Panc1 (cell line): ENCODE measurements at regions not wholly inside any gene's neighbourhood (a gene's known extent, or its start where the extent isn't known, plus 50 kb on each side); places are given as distances from the start of the nearest gene placed in this dataset.

Experiments
- ATAC-seq: fragments of 200-7000 bp; cut with Tn5 transposase; 2 replicates; pipeline ENCODE4 v1.9.1; 2020; ENCODE audit warnings: mild to moderate bottlenecking, moderate library complexity
- BruUV-seq: library from RNA; stranded (reverse); fragments of 400-500 nt; replicated peaks from 2 replicates; lab custom pipeline; 2021; lab: Mats Ljungman, UMichigan
- CTCF ChIA-PET: fragments of 300-600 bp; sonication (Branson Sonifier 250); formaldehyde crosslinking; loops from one replicate; lab custom pipeline; 2022; ENCODE audit warnings: antibody characterized with exemption; lab: Charles Lee
- POLR2A ChIA-PET: fragments of 300-600 bp; sonication (Branson Sonifier 250); formaldehyde crosslinking; loops from one replicate; lab custom pipeline; 2022; ENCODE audit warnings: antibody characterized with exemption; lab: Charles Lee
- DNase-seq: peaks from one replicate; pipeline ENCODE4 v3.0.0-alpha.2; 2010; ENCODE audit warnings: low read depth, low spot score
- H3K27ac ChIP-seq: 2 replicates; pipeline ENCODE4 v1.5.1; 2011; ENCODE audit warnings: mild to moderate bottlenecking, low read length, inconsistent platforms
- H3K27me3 ChIP-seq: fragments of 200-500 bp; sonication (Bioruptor generic); 2 replicates; pipeline ENCODE4 v1.6.0; 2014; ENCODE audit warnings: low read length, inconsistent platforms; ENCODE audit not compliant: control insufficient read depth, insufficient read depth
- H3K36me3 ChIP-seq: fragments of 200-500 bp; sonication (Bioruptor generic); 2 replicates; pipeline ENCODE4 v1.5.1; 2014; ENCODE audit warnings: inconsistent platforms, mild to moderate bottlenecking, low read length, moderate library complexity; ENCODE audit not compliant: control insufficient read depth, insufficient read depth
- H3K4me1 ChIP-seq: 2 replicates; pipeline ENCODE4 v1.5.1; 2011; ENCODE audit warnings: inconsistent platforms, mild to moderate bottlenecking, low read length, moderate library complexity; ENCODE audit not compliant: control insufficient read depth, insufficient read depth
- H3K4me3 ChIP-seq, 2 experiments: 2 replicates each; pipeline ENCODE4 v1.5.1; 2011 to 2012; ENCODE audit warnings: low read depth in 2 of 2, low read length in 2 of 2, mild to moderate bottlenecking in 2 of 2, inconsistent platforms in 1 of 2, moderate library complexity in 1 of 2
- H3K9me3 ChIP-seq: fragments of 200-500 bp; sonication (Bioruptor generic); 2 replicates; pipeline ENCODE4 v1.5.1; 2014; ENCODE audit warnings: low read depth, mild to moderate bottlenecking, inconsistent platforms, low read length, moderate library complexity; ENCODE audit not compliant: control insufficient read depth, insufficient read depth
- POLR2AphosphoS5 ChIP-seq: IDR thresholded peaks from 2 replicates; pipeline ENCODE4 v1.6.1; 2012; ENCODE audit warnings: mild to moderate bottlenecking, low read depth, low read length, moderate library complexity
- SIN3A ChIP-seq: IDR thresholded peaks from 2 replicates; pipeline ENCODE4 v1.6.1; 2012; ENCODE audit warnings: low read depth, mild to moderate bottlenecking, low read length, moderate library complexity, borderline replicate concordance; ENCODE audit not compliant: insufficient read depth
- TCF7L2 ChIP-seq: IDR thresholded peaks from 2 replicates; pipeline ENCODE4 v1.6.1; 2011; ENCODE audit warnings: mild to moderate bottlenecking, low read depth, low read length, inconsistent platforms
- in situ Hi-C: cut with HindIII; loops from 2 replicates; pipeline ENCODE4 v1.10.0; 2016; ENCODE audit warnings: low sequenced_read_pairs, low pct_unique_long_range_greater_than_20kb
- intact Hi-C: fragments of 100-400 bp; cut with micrococcal nuclease; formaldehyde crosslinking; loops from one replicate; pipeline ENCODE4 v1.10.0; 2022; ENCODE audit not compliant: unreplicated experiment
- TF ChIP-seq, protein P1 (sequence below): fragments of 450-650 bp; IDR thresholded peaks from 2 replicates; pipeline ENCODE4 v1.5.1; 2017; ENCODE audit warnings: mild to moderate bottlenecking
- TF ChIP-seq, protein P2 (sequence below), 2 experiments: IDR thresholded peaks; 2 replicates each; pipeline ENCODE4 v1.6.1; 2011 to 2012; ENCODE audit warnings: low read depth in 2 of 2, control low read depth in 1 of 2, low read length in 1 of 2, mild to moderate bottlenecking in 1 of 2, moderate library complexity in 1 of 2; ENCODE audit not compliant: insufficient read depth in 1 of 2

DNA sequence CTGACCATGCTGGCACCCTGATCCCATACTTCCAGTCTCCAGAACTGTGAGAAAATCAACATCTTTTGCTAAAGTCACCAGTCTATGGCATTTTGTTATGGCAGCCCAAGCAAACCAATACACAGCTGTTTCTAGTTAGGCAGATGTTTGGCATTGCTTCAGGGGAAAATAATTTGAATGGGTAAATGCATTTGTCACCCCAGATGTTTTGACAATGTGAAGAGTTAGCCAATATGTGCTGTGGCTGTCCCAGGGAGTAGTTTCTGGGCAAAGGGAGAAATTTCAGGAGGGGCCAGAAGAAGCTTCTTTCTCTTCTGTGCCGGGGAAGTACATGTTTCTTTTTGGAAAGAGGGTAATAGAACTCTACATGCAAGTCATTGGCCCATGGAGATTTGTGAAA is 619.0 kb downstream of the SLC4A3 start:
- intact Hi-C loops, result no loop called here
- BruUV-seq, result no TSS peak
- in situ Hi-C loops, result no loop called here
- Histone ChIP-seq H3K4me3 (no peak overlapping the region), H3K27ac (no peak overlapping the region), H3K9me3 (no peaks in the 10 kb centered on the region), H3K36me3 (no peaks in the 10 kb centered on the region), H3K4me1 (no peaks in the 10 kb centered on the region), H3K27me3 (no peaks in the 10 kb centered on the region)
- ChIA-PET POLR2A (no interaction called here), CTCF (no interaction called here)
- TF ChIP-seq, protein P1, sequence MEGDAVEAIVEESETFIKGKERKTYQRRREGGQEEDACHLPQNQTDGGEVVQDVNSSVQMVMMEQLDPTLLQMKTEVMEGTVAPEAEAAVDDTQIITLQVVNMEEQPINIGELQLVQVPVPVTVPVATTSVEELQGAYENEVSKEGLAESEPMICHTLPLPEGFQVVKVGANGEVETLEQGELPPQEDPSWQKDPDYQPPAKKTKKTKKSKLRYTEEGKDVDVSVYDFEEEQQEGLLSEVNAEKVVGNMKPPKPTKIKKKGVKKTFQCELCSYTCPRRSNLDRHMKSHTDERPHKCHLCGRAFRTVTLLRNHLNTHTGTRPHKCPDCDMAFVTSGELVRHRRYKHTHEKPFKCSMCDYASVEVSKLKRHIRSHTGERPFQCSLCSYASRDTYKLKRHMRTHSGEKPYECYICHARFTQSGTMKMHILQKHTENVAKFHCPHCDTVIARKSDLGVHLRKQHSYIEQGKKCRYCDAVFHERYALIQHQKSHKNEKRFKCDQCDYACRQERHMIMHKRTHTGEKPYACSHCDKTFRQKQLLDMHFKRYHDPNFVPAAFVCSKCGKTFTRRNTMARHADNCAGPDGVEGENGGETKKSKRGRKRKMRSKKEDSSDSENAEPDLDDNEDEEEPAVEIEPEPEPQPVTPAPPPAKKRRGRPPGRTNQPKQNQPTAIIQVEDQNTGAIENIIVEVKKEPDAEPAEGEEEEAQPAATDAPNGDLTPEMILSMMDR, result no peak
- TF ChIP-seq, protein P2, sequence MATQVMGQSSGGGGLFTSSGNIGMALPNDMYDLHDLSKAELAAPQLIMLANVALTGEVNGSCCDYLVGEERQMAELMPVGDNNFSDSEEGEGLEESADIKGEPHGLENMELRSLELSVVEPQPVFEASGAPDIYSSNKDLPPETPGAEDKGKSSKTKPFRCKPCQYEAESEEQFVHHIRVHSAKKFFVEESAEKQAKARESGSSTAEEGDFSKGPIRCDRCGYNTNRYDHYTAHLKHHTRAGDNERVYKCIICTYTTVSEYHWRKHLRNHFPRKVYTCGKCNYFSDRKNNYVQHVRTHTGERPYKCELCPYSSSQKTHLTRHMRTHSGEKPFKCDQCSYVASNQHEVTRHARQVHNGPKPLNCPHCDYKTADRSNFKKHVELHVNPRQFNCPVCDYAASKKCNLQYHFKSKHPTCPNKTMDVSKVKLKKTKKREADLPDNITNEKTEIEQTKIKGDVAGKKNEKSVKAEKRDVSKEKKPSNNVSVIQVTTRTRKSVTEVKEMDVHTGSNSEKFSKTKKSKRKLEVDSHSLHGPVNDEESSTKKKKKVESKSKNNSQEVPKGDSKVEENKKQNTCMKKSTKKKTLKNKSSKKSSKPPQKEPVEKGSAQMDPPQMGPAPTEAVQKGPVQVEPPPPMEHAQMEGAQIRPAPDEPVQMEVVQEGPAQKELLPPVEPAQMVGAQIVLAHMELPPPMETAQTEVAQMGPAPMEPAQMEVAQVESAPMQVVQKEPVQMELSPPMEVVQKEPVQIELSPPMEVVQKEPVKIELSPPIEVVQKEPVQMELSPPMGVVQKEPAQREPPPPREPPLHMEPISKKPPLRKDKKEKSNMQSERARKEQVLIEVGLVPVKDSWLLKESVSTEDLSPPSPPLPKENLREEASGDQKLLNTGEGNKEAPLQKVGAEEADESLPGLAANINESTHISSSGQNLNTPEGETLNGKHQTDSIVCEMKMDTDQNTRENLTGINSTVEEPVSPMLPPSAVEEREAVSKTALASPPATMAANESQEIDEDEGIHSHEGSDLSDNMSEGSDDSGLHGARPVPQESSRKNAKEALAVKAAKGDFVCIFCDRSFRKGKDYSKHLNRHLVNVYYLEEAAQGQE (IDR thresholded peaks at IDR 0.05; ENCODE audit: insufficient read depth in 1 of 2, low read depth in 2 of 2, low read length in 1 of 2), result no peak
- no peak for TF ChIP-seq TCF7L2
- TF ChIP-seq POLR2AphosphoS5, result no peak
- no peak for TF ChIP-seq SIN3A
- no peak for ATAC-seq
- DNase-seq, result no peak

DNA sequence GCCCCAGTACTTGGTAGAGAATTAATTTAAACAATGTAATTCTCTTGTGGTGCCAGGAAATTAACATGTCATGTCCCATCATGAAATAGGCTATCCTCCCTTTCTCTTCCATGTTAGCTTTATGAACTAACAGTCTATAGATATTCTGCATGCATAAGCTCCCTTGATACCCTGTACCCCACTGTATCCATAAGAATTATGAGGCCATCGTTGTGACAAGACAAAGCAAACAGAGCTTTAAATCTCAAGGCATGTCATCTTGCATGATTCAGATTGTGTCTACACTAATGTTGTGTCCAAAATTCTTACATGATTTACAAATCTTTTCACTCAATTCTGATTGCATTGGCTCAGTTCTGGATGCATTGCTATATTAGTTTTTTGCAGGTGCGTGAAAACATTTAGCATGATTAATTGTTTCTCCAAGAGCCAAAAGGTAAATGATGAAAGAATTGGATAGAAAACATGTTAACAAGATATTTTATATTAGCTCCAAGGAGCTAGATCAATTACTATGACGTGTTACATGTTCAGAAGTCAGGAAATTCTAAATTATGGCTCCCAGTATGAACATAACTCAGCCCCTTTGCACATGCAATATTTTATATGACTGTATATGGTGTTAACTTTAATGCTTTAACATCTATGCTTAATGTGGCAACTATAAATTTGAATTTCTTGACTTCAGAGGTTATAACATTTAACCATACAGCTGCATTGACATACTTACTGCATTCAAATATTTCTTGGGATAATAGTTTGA is 620.3 kb downstream of the SLC4A3 start:
- ATAC-seq (no peak), DNase-seq (no peak)
- Histone ChIP-seq H3K4me3 (no peak overlapping the region), H3K27ac (no peak overlapping the region), H3K9me3 (no peaks in the 10 kb centered on the region), H3K36me3 (no peaks in the 10 kb centered on the region), H3K27me3 (no peaks in the 10 kb centered on the region), H3K4me1 (no peaks in the 10 kb centered on the region)
- BruUV-seq, result no TSS peak
- ChIA-PET POLR2A (no interaction called here), CTCF (no interaction called here)
- TF ChIP-seq, protein P1, result no peak
- TF ChIP-seq, protein P2 (IDR thresholded peaks at IDR 0.05; ENCODE audit: insufficient read depth in 1 of 2, low read depth in 2 of 2, low read length in 1 of 2), result no peak
- TF ChIP-seq POLR2AphosphoS5, result no peak
- no peak for TF ChIP-seq TCF7L2
- TF ChIP-seq SIN3A, result no peak
- intact Hi-C loops, result no loop called here
- in situ Hi-C loops, result no loop called here
